Liver (tissue), 3 donors: ENCODE measurements at regions not wholly inside any gene's neighbourhood (a gene's known extent, or its start where the extent isn't known, plus 50 kb on each side); places are given as distances from the start of the nearest gene placed in this dataset.

Source experiments
- EGR1 ChIP-seq, 2 donors: IDR thresholded peaks; 2 replicates each; pipeline ENCODE4 v1.6.1; 2016 to 2018; ENCODE audit warnings: antibody characterized with exemption in 2 of 2, low read depth in 2 of 2
- RAD21 ChIP-seq, 2 donors: IDR thresholded peaks; 2 replicates each; pipeline ENCODE4 v1.6.1; 2016; ENCODE audit warnings: antibody characterized with exemption in 2 of 2, mild to moderate bottlenecking in 2 of 2
- RXRA ChIP-seq, 2 donors: IDR thresholded peaks; 2 replicates each; pipeline ENCODE4 v1.6.1; 2017 to 2018; ENCODE audit warnings: antibody characterized with exemption in 2 of 2, mild to moderate bottlenecking in 1 of 2
- TAF1 ChIP-seq: conservative IDR thresholded peaks from 2 replicates; pipeline ENCODE4 v1.6.1; 2016; ENCODE audit warnings: antibody characterized with exemption, mild to moderate bottlenecking
- TF ChIP-seq, protein P1 (sequence below): fragments of 150-350 bp; IDR thresholded peaks from 2 replicates; pipeline ENCODE4 v1.5.1; 2017; ENCODE audit warnings: improper control_type of control experiment, low read depth, low read length; ENCODE audit not compliant: missing input control
- TF ChIP-seq, protein P2 (sequence below): IDR thresholded peaks from 2 replicates; pipeline ENCODE4 v1.6.1; 2016; ENCODE audit warnings: antibody characterized with exemption
- TF ChIP-seq, protein P3 (sequence below): IDR thresholded peaks from 2 replicates; pipeline ENCODE4 v1.6.1; 2016; ENCODE audit warnings: antibody characterized with exemption, mild to moderate bottlenecking
- donor health status: healthy.
- donor health status: healthy.

- TF ChIP-seq RAD21 (IDR thresholded peaks at IDR 0.05), result no peak
- TF ChIP-seq, protein P1, sequence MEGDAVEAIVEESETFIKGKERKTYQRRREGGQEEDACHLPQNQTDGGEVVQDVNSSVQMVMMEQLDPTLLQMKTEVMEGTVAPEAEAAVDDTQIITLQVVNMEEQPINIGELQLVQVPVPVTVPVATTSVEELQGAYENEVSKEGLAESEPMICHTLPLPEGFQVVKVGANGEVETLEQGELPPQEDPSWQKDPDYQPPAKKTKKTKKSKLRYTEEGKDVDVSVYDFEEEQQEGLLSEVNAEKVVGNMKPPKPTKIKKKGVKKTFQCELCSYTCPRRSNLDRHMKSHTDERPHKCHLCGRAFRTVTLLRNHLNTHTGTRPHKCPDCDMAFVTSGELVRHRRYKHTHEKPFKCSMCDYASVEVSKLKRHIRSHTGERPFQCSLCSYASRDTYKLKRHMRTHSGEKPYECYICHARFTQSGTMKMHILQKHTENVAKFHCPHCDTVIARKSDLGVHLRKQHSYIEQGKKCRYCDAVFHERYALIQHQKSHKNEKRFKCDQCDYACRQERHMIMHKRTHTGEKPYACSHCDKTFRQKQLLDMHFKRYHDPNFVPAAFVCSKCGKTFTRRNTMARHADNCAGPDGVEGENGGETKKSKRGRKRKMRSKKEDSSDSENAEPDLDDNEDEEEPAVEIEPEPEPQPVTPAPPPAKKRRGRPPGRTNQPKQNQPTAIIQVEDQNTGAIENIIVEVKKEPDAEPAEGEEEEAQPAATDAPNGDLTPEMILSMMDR, result no peak
- no peak for TF ChIP-seq EGR1 (IDR thresholded peaks at IDR 0.05; ENCODE audit: low read depth in 2 of 2)
- no peak for TF ChIP-seq RXRA (IDR thresholded peaks at IDR 0.05)
- TF ChIP-seq, protein P2, sequence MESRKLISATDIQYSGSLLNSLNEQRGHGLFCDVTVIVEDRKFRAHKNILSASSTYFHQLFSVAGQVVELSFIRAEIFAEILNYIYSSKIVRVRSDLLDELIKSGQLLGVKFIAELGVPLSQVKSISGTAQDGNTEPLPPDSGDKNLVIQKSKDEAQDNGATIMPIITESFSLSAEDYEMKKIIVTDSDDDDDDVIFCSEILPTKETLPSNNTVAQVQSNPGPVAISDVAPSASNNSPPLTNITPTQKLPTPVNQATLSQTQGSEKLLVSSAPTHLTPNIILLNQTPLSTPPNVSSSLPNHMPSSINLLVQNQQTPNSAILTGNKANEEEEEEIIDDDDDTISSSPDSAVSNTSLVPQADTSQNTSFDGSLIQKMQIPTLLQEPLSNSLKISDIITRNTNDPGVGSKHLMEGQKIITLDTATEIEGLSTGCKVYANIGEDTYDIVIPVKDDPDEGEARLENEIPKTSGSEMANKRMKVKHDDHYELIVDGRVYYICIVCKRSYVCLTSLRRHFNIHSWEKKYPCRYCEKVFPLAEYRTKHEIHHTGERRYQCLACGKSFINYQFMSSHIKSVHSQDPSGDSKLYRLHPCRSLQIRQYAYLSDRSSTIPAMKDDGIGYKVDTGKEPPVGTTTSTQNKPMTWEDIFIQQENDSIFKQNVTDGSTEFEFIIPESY, result no peak
- TF ChIP-seq TAF1, result no peak
- TF ChIP-seq, protein P3, sequence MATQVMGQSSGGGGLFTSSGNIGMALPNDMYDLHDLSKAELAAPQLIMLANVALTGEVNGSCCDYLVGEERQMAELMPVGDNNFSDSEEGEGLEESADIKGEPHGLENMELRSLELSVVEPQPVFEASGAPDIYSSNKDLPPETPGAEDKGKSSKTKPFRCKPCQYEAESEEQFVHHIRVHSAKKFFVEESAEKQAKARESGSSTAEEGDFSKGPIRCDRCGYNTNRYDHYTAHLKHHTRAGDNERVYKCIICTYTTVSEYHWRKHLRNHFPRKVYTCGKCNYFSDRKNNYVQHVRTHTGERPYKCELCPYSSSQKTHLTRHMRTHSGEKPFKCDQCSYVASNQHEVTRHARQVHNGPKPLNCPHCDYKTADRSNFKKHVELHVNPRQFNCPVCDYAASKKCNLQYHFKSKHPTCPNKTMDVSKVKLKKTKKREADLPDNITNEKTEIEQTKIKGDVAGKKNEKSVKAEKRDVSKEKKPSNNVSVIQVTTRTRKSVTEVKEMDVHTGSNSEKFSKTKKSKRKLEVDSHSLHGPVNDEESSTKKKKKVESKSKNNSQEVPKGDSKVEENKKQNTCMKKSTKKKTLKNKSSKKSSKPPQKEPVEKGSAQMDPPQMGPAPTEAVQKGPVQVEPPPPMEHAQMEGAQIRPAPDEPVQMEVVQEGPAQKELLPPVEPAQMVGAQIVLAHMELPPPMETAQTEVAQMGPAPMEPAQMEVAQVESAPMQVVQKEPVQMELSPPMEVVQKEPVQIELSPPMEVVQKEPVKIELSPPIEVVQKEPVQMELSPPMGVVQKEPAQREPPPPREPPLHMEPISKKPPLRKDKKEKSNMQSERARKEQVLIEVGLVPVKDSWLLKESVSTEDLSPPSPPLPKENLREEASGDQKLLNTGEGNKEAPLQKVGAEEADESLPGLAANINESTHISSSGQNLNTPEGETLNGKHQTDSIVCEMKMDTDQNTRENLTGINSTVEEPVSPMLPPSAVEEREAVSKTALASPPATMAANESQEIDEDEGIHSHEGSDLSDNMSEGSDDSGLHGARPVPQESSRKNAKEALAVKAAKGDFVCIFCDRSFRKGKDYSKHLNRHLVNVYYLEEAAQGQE, result no peak
These were observed 1303.4 kb downstream of the TBC1D22A start for GRCh38 chr22:48065892-48066291.
